NB4 (cell line): ENCODE measurements at regions not wholly inside any gene's neighbourhood (a gene's known extent, or its start where the extent isn't known, plus 50 kb on each side); places are given as distances from the start of the nearest gene placed in this dataset.

Source experiments
- CTCF ChIP-seq: IDR thresholded peaks from one replicate; pipeline ENCODE4 v1.5.1; 2012; ENCODE audit warnings: low read depth, low read length
- POLR2A ChIP-seq: IDR thresholded peaks from 2 replicates; pipeline ENCODE4 v1.6.1; 2011; ENCODE audit warnings: mild to moderate bottlenecking; ENCODE audit not compliant: insufficient read length; ENCODE audit errors: extremely low read depth

DNA sequence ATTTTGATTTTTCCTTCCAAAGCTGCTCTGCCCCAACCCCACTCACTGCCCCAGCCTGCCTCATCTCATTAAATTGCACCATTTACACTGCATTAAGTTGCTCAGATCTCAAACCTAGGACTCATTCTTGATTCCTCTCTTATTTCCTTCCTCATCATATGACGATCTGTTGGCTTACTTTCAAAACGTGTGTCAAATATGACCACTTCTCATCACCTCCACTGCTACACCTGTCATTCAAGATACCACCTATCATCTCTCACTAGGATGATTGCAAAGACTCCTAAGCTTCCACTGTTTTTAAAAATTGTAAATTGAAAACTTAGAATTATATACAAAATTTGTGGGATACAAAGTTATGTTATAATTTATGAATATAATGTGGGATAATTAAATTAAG, 147.1 kb downstream of the DCK start:
- no peak for TF ChIP-seq CTCF
- TF ChIP-seq POLR2A, result no peak
